TTC549 (cell line): ENCODE measurements at regions not wholly inside any gene's neighbourhood (a gene's known extent, or its start where the extent isn't known, plus 50 kb on each side); places are given as distances from the start of the nearest gene placed in this dataset.
A peak's percentile ranks its signal among the peaks of the same experiment; 100 is the strongest.

ENCODE experiments used
- FAIRE-seq: peaks from 2 replicates; lab custom pipeline; 2012; peaks lifted over from hg19 to GRCh38; lab: Jason Lieb, UNC

DNA sequence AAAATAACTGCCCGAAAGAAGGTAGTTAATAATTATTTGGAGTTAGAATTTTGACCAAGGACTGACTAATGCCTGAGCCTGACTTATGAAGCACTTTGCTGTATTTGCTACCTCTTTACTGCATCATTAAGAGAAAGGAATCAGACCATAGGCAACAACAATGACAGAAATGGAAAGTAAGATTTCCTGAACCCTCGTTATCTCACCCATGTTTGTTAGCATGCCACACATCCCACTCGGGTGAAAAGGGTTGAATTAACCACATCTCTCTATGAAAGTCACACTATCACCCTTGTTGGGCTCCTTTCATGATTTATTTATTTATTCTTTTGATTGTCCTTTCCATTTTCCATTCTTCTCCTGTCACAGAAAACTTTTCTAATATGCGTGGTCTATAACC, 59.6 kb downstream of the OLIG3 start:
- FAIRE-seq = no peak

DNA sequence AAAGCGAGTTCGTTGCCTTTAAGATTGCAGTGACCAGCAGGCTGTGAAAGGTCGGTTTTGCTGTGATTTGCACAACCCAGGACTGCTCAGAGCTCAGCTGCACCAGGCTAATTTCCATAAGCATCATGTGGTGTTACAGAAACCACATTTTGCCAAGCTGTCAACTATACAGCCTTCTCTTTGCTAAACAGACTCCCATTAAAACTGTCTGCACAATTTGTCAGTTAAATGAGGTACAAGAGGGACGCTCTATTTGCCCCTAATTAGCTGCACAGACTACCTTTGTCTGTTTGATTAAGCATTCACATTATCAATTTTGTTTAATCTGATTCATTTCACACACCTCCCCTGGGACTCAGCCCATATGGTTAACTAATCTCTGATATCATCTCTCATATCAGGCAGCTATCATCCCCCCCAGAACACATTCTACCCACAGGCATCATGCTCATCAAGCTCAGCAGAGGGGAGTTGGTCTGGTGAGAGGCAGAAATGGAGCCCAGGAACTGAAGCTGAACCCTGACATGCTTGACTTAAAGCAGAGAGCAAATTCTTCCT, 62.1 kb downstream of the OLIG3 start:
- no peak for FAIRE-seq

DNA sequence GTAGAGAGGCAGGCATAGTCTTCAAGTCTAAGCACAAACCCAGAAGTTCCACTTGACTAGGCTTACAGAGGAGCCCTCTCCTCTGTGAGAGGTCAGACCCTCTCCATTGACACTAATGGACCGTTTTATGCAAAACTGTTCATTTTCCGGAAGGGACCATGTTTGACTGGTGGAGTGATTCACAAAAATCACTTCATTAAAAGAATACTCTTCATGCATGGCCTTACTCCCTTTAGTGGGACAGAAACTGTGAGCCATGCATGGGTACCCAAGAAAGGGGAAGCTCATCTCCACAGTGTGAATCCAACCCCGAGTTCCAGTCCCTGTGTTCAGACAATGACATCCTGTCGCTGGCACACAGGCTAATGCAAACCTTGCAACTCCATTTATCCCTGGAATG, 63.2 kb downstream of the OLIG3 start:
- FAIRE-seq = no peak

DNA sequence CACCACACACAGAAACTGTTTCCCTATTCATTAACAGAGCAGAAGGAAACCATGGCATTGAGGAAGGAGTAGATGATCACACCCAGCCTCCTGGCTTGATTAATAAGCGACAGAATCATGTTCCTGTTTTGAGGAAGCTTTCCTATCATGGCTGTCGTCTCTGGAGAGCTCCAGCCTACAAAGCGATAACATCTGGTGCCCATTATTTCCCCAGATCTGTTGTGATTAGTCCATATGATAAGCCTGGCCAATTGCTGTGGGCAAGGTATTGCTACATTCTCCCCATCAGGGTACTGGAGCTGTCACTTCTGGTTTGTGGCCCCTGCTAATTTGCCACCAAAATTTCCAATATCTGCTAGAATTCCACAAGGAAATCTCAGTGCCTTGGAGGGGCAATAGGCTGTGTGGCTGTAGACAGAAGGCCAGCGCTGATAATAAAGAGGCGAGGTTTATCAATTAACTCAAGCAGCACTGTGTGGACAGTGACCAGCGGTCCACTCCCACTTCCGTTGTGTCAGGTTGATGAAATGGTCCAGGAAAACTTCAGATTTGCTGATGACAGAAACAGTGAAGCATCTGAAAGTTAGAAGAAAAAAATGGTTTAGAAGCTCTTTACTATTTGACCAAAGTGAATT, 66.4 kb downstream of the OLIG3 start:
- FAIRE-seq = no peak

DNA sequence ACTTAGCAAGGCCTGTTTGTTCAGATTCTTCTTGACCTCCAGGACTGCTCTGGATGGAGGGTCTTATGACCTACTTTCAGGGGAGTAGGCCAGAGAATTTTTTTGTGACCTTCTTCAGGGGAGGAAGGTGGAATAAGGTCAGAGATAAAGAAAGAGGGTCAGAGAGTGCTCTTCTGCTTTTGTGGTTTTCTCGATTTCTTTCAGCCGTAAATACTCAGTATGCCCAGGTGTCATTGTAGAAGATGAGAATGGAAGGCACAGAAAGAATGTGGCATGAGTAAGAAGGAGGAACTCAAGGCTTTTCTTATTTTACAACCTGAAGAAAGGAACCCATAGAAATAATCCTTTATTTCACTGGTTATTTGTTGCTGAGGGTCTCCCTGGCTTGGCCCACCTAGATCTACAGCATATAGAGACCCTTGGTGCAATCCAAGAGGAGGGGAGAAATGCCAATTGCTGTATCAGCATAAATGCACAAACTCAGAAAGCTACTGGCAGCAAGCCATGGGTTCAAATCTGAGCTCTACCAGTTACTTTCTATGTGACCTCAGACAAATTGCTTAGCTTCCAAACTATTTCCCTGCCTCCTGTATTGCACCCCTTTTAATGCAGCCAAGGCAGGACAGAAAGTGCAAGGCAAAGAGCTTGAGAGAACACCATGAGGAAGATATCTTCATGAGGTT, 68.0 kb downstream of the OLIG3 start:
- FAIRE-seq = no peak

DNA sequence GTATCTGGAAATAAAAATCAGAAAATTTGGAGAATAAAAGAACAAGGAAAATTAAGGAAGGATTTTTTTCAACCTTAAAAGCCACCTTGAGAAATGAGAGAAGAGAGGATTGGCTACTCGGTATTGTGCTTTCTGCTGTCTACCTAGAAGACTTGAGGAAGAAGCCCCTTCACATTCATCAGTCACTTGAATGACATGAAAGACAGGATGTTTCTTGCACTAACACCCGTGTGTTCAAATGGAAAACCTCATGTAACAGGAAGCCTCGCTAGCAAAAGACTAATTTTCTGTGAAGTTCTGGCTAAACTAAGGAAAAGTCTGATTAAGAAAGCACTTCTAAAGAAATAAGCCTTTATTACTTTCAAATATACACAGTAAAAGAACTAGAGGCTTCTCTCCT, 69.9 kb downstream of the OLIG3 start:
- FAIRE-seq = no peak

DNA sequence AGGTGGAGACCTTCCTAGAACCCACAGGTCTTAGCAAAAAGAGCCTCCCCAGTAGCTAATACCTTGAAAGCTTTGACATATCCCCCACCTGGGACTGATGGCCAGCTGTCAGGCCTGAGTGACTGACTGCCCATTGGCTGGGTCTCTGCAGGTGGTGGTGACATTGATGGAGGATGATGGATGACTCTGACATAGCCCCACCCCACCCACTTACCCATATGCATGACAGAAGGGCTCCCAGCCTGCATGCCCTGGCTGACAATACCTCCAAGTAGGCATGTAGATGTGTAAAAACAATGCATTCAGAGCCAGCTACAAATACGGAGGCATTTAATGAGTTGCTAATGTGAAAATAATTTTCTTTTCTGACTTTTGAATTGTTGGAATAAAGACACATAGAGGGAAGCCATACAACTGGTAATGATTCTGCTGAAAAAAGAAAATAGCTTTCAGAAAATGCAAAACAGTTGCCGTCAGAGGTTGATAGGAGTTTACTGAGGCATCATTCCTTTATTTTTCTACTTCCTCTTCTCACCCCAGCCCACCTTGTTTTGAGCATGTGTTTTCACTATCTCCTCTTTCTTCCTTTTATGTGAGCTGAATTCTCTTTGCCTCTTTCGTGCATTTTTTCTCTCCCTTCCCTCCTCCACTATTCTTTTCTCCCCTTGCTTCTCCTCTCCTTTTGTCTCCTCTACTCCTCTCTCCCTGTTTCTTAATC, 70.6 kb downstream of the OLIG3 start:
- FAIRE-seq = no peak

DNA sequence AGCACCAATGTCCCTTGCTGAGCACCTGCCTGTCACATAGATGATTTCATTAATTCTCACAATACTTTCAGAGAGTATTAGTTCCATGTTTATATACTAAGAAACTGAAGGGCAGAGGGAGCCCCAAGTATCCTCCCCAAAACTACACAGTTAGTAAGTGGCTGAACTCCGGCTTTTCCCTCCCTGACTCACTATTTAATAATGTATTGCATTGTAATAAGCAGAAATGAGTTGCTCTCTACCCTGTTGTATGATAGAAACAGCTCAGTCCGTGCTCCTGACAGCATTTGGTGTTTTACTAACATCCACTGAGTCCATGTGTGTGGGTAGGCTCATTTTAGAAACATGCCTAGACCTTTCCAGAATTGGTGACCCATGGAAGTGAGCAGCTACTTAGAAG, 76.8 kb downstream of the OLIG3 start:
- peak; percentile 69 for FAIRE-seq

DNA sequence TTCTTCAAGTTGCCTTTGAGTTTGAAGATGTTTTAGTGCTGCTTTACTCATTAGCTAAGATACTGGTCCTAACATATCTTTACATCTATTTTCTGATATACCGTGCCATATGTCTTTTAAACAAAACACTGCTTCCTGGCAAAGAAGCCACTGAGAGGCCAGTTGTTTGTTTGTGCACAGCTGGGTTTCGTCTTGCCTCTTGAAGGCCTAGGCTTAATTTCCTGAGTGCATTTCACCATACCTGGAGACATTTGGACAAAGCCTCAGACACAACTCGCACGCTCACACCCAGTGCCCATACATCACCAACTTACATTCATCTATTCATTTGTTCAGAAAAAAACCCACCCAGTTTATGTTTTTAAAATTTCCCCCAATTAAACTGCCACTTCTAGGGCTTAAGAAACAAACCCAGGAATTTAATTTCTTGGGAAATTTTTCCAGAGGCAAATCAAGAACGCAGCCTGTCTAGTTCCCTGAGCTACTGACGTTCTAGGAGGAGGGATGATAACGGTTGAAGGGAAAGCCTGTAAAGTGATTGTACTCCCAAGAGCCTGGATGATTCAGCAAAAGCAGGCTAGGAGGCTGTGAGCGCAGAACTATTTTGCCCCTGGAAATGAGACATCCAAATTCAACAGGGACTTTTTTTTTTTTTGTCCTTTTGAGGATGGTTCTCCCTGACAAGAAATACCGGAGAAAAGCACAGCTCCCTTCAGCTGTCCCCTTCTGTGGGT, 77.7 kb downstream of the OLIG3 start:
- FAIRE-seq = peak; percentile 87

DNA sequence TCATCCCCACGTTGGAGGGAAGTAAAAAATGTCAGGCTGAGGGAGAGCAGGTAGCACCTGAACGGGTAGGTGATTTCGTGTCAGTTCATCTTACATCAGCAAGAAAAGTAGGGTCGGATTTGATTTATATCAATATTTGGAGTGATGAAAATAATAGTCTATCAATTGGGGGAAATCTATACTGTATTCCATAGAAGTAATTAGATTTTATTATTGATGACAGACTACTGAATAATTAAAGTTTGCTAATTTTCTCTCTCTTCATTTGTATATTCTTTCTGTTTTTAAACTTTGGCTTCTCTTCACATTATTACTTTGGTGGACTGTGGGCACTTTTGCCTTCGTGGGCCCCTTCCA, 78.4 kb downstream of the OLIG3 start:
- no peak for FAIRE-seq

DNA sequence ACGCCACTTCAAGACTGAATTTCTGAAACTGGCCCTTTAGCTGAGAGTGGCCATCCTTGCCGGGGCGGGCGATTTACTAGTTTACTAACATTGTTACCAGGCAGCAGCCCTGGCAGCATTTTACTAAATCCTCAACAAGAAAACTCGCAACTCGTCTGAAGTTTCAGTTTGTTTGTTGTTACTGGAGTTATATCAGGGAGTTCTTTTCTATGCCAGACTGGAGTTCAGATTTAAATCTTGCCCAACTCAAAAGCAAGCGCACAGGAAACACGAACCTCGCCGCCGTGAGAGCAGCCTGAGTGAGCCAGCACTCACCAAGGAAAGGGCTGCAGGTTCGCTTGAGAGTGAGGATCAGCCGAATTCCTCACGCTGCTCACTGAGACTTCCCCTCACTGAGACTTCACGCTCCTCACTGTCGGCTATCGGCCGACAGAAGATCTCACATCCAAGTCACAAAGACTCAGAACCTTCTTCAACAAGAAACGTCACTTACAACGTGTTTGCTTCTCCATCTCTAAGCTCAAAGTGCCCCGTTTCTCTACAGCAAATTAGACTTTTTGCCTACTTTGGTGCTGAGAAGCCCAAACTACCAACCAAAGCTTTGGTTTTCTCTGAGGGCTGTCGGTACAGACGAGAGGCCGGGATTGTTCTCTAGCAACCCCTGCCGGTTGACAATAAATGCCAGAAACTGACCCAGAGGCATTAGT, 78.9 kb downstream of the OLIG3 start:
- FAIRE-seq = peak; percentile 51

DNA sequence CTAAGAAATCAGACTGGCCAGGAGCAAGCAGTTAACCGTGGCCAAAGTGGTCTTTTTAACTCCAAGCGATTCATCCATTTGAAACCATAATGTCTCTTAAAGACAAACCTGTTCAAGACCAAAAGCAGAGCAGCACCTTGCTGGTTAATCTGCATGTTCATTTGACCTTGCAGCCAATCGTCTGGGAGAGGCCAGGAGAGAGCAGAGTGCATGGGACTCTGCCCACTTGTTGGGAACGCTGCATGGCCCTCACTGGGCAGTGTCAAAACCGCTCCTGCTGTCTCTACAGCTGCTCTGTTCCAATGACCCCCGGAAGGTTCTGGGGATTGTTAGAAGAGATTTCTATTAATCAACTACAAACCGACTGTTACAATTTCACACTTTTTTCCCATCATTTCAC, 79.6 kb downstream of the OLIG3 start:
- FAIRE-seq = no peak

DNA sequence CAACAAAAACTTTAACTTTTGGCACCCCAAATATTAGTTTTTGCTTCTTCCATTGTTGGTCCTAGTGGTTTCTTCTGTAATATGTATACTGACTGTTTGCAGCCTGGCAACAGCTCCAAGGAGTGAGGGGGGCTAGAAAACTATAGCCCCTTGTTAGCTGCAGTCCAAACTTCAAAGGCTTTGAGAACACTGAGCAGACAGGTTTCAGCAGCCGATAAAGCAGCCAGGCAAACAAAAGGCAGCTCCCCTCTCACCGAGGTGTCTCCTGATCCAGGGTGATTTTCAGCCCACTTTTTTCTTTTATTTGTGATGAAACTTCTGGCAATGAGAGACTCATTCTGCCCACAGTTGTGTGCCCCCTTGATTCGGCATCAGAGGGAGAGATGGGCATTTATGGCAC, 80.7 kb downstream of the OLIG3 start:
- FAIRE-seq = no peak

DNA sequence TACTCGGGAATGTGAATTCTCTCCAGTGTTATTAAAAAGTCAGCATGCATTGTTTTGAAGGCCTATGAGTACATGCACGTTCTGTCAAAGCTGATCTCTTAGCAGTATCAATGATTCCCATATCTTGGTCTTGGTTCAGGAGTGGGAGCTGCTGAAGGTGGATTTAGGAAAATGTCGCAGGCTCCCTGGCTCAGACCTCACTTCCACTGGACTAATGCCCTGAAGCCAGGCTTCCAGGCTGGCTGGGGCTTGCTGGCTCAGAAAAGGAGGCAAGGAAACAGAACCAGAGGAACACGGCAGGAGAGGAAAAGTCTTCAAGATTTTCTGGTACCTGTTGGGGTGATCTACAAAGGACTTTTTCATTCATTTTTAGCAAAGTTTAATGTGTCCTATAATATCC, 81.6 kb downstream of the OLIG3 start:
- no peak for FAIRE-seq

DNA sequence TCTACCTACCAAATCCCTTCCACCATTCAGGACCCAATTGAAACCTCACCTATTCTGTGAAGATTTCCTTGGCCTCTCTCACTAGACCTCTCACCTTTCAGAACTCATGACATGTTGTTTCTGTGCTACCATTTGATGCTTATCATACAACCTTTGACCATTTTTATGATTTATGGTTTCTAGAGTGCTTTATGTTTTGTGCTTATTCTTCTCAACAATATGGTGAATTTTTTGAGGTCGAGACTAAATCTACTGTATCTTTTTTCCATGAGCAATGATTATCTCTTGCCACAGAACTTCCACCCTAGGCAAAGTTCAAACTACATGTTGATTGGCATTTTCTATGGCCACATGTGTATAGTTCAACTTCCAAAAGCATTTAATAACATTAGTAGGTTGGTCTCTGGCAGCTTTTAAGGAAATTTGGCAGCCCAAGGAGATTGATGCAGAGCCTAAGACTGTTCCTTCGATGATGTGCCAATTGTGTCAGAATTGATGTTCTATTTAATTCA, 84.9 kb downstream of the OLIG3 start:
- no peak for FAIRE-seq

DNA sequence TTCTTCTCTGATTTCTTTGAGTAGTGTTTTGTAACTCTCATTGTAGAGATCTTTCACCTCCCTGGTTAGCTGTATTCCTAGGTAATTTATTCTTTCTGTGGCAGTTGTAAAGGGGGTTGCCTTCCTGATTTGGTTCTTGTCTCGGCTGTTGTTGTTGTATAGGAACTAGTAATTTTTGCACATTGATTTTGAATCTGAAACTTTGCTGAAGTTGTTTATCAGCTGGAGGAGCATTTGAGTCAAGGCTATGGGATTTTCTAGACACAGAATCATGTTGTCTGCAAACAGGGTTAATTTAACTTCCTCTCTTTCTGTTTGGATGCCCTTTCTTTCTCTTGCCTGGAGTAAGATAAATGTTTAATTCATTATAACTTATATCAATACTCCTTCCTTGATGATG, 86.4 kb downstream of the OLIG3 start:
- no peak for FAIRE-seq

DNA sequence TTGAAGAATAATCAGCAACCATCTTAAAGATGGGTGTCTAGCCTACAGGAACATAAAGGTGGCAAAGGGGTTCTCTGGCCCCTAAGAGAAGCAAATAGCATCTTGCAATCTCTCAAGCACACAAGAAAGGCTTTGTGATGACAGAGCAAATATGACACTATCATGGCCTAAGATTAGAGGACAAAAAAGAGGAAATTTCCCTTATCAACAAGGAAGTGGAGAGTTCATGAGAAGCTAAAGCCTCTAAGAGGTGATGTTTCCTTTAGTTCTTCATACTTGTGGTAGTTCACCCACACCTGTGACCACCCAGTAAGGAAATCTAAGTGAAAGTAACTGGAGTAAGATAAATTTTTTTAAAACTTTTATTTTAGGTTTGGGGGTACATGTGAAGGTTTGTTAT, 88.4 kb downstream of the OLIG3 start:
- no peak for FAIRE-seq

DNA sequence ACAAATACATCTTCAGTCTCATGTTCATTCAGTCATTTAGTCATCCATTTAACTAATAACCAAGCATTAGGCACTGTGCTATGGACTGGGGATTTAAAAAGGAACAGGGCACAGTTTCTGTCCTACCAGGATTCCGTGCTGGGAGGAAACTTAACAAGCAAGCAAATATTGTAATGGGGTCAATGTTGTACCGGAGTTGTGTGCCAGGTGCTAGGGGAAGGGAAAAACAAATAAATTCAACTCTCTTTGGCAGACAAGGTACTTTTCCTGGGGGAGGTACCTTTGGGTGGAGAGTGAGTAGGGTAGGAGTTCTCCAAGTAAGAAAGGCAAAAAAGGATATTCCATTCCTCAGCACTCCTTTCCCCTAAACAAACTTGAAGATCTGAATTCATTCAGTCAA, 90.3 kb downstream of the OLIG3 start:
- FAIRE-seq = no peak

DNA sequence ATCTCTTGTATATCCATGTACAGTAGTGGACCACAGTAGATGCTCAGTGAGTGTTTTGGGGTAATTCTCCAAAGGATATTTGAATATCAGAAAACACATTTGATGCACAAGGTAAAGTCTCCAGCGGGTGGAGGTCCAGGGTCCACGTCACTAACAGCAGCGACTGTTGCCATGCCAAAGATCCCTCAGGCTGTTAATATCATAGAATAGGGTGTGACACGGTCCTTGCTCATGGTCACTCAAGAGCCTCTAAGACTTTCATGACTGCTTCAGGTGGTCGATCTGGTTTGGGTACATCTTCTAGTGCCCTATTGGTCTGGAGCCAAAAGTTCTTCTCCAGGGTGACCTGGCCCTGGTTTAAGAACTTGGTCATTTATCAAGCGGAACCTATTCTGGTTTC, 90.8 kb downstream of the OLIG3 start:
- FAIRE-seq = no peak

DNA sequence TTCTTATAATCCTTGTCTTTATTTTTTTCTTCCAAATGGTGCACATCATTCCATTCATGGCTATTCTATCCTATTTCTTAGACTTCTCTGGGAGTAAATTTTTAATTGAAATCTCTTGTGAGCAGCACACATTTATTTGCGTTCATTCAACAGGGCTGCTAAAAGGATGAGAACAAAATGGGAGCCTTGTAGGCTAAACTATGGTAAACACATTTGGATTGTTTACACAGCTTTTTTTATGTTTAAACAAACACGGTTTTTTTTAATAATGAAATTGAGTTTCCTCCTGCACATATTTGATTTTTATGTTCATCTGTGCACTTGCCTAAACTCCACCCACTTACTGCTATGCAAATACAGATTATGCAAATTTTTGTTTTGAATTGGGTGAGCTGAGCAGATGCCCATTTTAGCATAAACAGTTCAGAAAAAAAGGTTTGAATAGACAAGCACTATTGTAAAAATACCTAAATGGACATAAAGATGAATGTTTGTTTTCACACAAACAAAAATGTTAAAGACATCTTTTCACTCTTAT, 92.0 kb downstream of the OLIG3 start:
- FAIRE-seq = peak; percentile 9

DNA sequence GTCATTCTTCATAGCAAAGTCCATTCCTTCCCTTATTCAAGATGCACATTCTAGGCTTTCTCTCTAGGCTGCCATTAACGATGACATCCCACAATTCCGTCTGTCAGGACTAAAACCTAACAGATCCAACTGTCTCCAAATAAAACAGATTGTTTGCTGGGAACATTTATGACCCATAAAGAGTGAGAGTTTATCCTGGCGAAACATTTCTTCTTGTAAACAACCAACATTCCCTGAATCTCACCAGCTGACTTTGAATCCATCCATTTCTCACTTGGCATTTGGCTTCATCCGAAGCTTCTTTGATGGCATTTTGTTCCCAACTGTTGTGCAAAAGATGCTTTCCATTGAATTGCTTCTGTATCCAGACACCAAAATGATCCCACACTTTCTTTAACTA, 93.1 kb downstream of the OLIG3 start:
- no peak for FAIRE-seq
